Keratinocyte (primary cell): ENCODE measurements at regions not wholly inside any gene's neighbourhood (a gene's known extent, or its start where the extent isn't known, plus 50 kb on each side); places are given as distances from the start of the nearest gene placed in this dataset.

Experiments
- DNase-seq: peaks from one replicate; pipeline ENCODE4 v3.0.0-alpha.2; 2011; ENCODE audit warnings: low read depth, missing footprints, low spot score
- FAIRE-seq: peaks from 2 replicates; lab custom pipeline; 2011; peaks lifted over from hg19 to GRCh38; lab: Jason Lieb, UNC
- H2AFZ ChIP-seq: 2 replicates; pipeline ENCODE4 v1.6.0; 2012; ENCODE audit warnings: low read length, control low read depth, inconsistent platforms; ENCODE audit not compliant: control insufficient read depth
- H3K27ac ChIP-seq: 2 replicates; pipeline ENCODE4 v1.5.1; 2011; ENCODE audit warnings: low read length; ENCODE audit not compliant: control insufficient read depth, insufficient read depth
- H3K27me3 ChIP-seq: 3 replicates; pipeline ENCODE4 v1.6.0; 2011; ENCODE audit warnings: low read length; ENCODE audit not compliant: control insufficient read depth, insufficient read depth; ENCODE audit errors: extremely low read depth
- H3K36me3 ChIP-seq, 2 experiments: 2 replicates in 1 of 2; 3 replicates in 1 of 2; pipeline ENCODE4 v1.5.1; 2011; ENCODE audit warnings: low read length in 2 of 2, mild to moderate bottlenecking in 1 of 2; ENCODE audit not compliant: control insufficient read depth in 2 of 2, insufficient read depth in 2 of 2; ENCODE audit errors: extremely low read depth in 1 of 2
- H3K4me1 ChIP-seq: 3 replicates; pipeline ENCODE4 v1.5.1; 2011; ENCODE audit warnings: low read length; ENCODE audit not compliant: control insufficient read depth, insufficient read depth; ENCODE audit errors: extremely low read depth
- H3K4me2 ChIP-seq: 3 replicates; pipeline ENCODE4 v1.6.0; 2011; ENCODE audit warnings: low read depth, low read length; ENCODE audit not compliant: control insufficient read depth, insufficient read depth; ENCODE audit errors: extremely low read depth
- H3K4me3 ChIP-seq, 3 experiments: fragments of 200-600 bp in 1 of 3; sonication (generic) in 1 of 3; 2 replicates in 2 of 3; 3 replicates in 1 of 3; pipeline ENCODE4 v1.5.1; 2011 to 2016; ENCODE audit warnings: low read length in 3 of 3, mild to moderate bottlenecking in 3 of 3, control low read depth in 2 of 3, inconsistent platforms in 1 of 3, low read depth in 1 of 3, mixed read lengths in 1 of 3, mixed run types in 1 of 3, moderate library complexity in 1 of 3; ENCODE audit not compliant: control insufficient read depth in 2 of 3, insufficient read depth in 2 of 3; ENCODE audit errors: extremely low read depth in 1 of 3
- H3K79me2 ChIP-seq: 2 replicates; pipeline ENCODE4 v1.6.0; 2012; ENCODE audit warnings: low read length; ENCODE audit not compliant: control insufficient read depth, insufficient read depth
- H3K9ac ChIP-seq: 3 replicates; pipeline ENCODE4 v1.6.0; 2011; ENCODE audit warnings: low read length; ENCODE audit not compliant: control insufficient read depth, insufficient read depth; ENCODE audit errors: extremely low read depth
- H3K9me1 ChIP-seq: 3 replicates; pipeline ENCODE4 v1.6.0; 2011; ENCODE audit warnings: low read length; ENCODE audit not compliant: control insufficient read depth, insufficient read depth; ENCODE audit errors: extremely low read depth
- H3K9me3 ChIP-seq: 2 replicates; pipeline ENCODE4 v1.5.1; 2012; ENCODE audit warnings: low read depth, low read length; ENCODE audit not compliant: control insufficient read depth
- H4K20me1 ChIP-seq: 3 replicates; pipeline ENCODE4 v1.6.0; 2011; ENCODE audit warnings: low read length; ENCODE audit not compliant: control insufficient read depth, insufficient read depth; ENCODE audit errors: extremely low read depth
- CTCF ChIP-seq, 3 experiments: IDR thresholded peaks in 1 of 3; conservative IDR thresholded peaks in 1 of 3; optimal IDR thresholded peaks in 1 of 3; 2 replicates in 2 of 3; 3 replicates in 1 of 3; pipeline versions ENCODE3 to v1.5.1; 2011; ENCODE audit warnings: low read length in 3 of 3, mild to moderate bottlenecking in 3 of 3, moderate library complexity in 2 of 3, control low read depth in 1 of 3, inconsistent platforms in 1 of 3; ENCODE audit not compliant: insufficient read depth in 2 of 3; ENCODE audit errors: extremely low read depth in 1 of 3
- EZH2 ChIP-seq: IDR thresholded peaks from one replicate; pipeline ENCODE4 v1.6.1; 2012; ENCODE audit warnings: inconsistent platforms, mild to moderate bottlenecking, low read length, moderate library complexity
- dilution Hi-C: fragments of 300-500 bp; cut with MboI; formaldehyde crosslinking; loops from one replicate; pipeline ENCODE4 v1.7.0; 2020; ENCODE audit warnings: low sequenced_read_pairs; ENCODE audit not compliant: extremely low pct_ligation_motif_present

GRCh38 chr6:150698391-150698790 is 98.7 kb downstream of the PLEKHG1 start:
- FAIRE-seq (no peak), DNase-seq (no peak)
- dilution Hi-C loops, result no loop called here
- H3K27ac ChIP-seq, result no peak overlapping the region
- no peaks in the 10 kb centered on the region for H3K36me3 ChIP-seq
- no peak overlapping the region for H3K9ac ChIP-seq
- no peaks in the 10 kb centered on the region for H3K4me1 ChIP-seq
- no peak overlapping the region for H3K4me3 ChIP-seq
- H4K20me1 ChIP-seq, result no peaks in the 10 kb centered on the region
- no peaks in the 10 kb centered on the region for H3K27me3 ChIP-seq
- H3K4me2 ChIP-seq, result no peak overlapping the region
- no peak for TF ChIP-seq EZH2
- no peak for TF ChIP-seq CTCF (optimal IDR thresholded peaks at IDR 0.05 in 1 of 3, IDR thresholded peaks at IDR 0.05 in 1 of 3, conservative IDR thresholded peaks at IDR 0.05 in 1 of 3; ENCODE audit: extremely low read depth in 1 of 3, insufficient read depth in 2 of 3, low read length in 3 of 3)
- no peak overlapping the region for H2AFZ ChIP-seq
- no peaks in the 10 kb centered on the region for H3K79me2 ChIP-seq
- no peaks in the 10 kb centered on the region for H3K9me1 ChIP-seq
- H3K9me3 ChIP-seq, result no peaks in the 10 kb centered on the region

GRCh38 chr6:150702675-150703074 is 103.0 kb downstream of the PLEKHG1 start:
- no peaks in the 10 kb centered on the region for H3K27me3 ChIP-seq
- TF ChIP-seq EZH2, result no peak
- no peak for TF ChIP-seq CTCF (optimal IDR thresholded peaks at IDR 0.05 in 1 of 3, IDR thresholded peaks at IDR 0.05 in 1 of 3, conservative IDR thresholded peaks at IDR 0.05 in 1 of 3; ENCODE audit: extremely low read depth in 1 of 3, insufficient read depth in 2 of 3, low read length in 3 of 3)
- no peaks in the 10 kb centered on the region for H3K36me3 ChIP-seq
- no peak overlapping the region for H3K4me3 ChIP-seq
- H3K4me1 ChIP-seq, result no peaks in the 10 kb centered on the region
- DNase-seq (no peak), FAIRE-seq (no peak)
- dilution Hi-C loops, result no loop called here
- no peak overlapping the region for H3K27ac ChIP-seq
- H3K9me1 ChIP-seq, result no peaks in the 10 kb centered on the region
- no peak overlapping the region for H3K9ac ChIP-seq
- H3K4me2 ChIP-seq, result no peak overlapping the region
- no peaks in the 10 kb centered on the region for H4K20me1 ChIP-seq
- no peaks in the 10 kb centered on the region for H3K79me2 ChIP-seq
- no peaks in the 10 kb centered on the region for H3K9me3 ChIP-seq
- no peak overlapping the region for H2AFZ ChIP-seq
